GM19452 (cell line): ENCODE measurements at regions not wholly inside any gene's neighbourhood (a gene's known extent, or its start where the extent isn't known, plus 50 kb on each side); places are given as distances from the start of the nearest gene placed in this dataset.

Experiments used
- ATAC-seq: cut with Tn5 transposase; IDR thresholded peaks from one replicate; pipeline ENCODE4 v1.9.1; 2021; ENCODE audit not compliant: unreplicated experiment

- no peak for ATAC-seq
Observed at GRCh38 chr1:81351864-81352263, 448.9 kb upstream of the ADGRL2 start.

DNA sequence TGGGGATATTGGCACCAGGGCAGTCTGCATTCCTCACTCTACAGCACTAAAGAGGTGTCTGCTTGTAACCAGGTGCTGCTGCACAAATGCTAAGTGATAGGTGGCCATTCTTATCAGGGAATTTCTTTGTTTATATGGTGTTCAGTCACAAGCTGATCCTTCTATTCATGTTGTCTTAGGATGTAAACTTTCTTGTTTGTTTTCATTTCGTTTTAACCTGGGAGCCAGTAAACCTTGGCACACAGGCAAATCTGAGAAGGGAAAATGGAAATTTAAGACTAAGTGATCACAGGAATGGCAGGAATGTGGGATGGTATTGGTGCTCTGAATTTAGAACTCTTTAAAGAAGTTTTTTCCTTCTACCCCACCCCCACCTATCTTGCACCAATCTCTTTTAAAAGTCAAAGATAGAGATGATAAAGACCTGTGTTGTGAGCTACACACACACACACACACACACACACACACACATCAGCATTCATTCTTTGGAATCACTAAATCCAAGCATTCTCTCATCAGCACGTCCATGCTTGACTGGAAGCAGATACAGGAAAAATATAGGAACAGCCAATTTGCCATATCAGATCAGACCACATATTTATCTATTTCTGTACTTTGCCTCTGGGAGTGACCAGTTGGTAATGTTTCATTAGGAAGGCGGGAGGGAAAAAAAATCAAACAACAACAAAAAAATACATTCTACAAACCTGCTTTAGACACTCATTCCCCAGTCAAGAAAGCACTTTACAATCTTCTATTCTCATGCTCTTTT is 451.4 kb upstream of the ADGRL2 start:
- ATAC-seq: no peak

DNA sequence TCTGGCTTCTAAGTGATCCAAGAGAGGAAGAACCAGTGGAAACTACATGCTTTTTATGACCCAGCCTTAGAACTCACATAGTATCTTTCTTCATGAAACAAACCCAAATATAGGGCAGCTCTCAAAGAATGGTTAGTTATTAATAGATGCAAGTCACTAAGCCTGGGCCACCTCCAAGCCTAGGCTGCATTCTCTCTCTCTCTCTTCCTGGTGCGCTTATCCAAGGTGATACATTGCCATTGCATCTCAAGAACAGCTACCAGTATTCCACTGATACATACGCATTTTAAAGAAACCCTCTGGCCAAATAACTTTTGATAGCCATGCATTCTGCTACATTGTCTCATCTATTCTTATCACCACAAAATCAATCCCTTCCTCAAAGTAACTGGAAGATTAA is 455.6 kb upstream of the ADGRL2 start:
- no peak for ATAC-seq

- ATAC-seq: no peak
Observed at GRCh38 chr1:81340239-81340638, 460.5 kb upstream of the ADGRL2 start.

GRCh38 chr1:81337226-81337625 is 463.5 kb upstream of the ADGRL2 start:
- no peak for ATAC-seq

DNA sequence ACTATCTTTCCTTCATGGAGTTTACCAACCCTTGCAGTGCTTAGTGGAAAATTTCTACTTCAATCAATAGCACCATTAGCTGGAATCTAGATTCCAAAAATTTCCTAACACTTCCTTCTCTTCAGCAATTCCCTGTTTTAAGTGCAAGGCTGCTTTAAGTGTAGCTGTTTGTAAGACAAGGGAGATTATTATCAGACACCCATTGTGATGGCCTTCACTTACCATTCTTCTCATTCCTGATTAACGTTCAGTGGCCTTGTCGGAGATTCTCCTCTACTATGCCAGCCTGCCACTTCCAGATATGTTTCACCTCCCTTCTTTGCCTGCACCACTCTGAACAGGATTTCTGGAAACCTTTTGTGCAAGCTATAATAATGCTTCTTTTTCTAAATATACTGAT is 464.9 kb upstream of the ADGRL2 start:
- ATAC-seq: no peak

GRCh38 chr1:81330521-81330920 is 470.2 kb upstream of the ADGRL2 start:
- ATAC-seq: no peak

GRCh38 chr1:81330111-81330510 is 470.6 kb upstream of the ADGRL2 start:
- ATAC-seq: no peak

- ATAC-seq: no peak
Observed at GRCh38 chr1:81329041-81329440, 471.7 kb upstream of the ADGRL2 start.

GRCh38 chr1:81327743-81328142 is 473.0 kb upstream of the ADGRL2 start:
- no peak for ATAC-seq

GRCh38 chr1:81327103-81327710 is 473.5 kb upstream of the ADGRL2 start:
- no peak for ATAC-seq

DNA sequence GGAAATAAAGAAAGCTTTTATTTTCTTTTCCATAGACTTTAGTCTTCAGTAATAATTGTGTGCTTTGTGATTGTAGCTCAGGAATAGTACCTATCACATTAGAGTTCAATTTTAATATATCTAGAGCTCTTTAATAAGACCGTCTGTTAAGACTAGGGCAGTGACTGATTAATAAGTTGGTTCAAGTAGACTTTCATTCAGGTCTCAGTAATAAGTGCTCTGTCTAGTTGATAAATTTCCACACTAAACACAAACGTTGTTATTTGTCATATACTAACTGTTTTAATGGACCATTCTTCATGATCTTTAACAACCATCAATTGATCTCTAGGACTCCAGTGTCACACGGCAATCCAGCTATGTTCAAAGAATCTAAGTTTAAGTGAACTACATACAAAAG is 474.5 kb upstream of the ADGRL2 start:
- ATAC-seq: no peak

- ATAC-seq: no peak
Observed at GRCh38 chr1:81325397-81325796, 475.3 kb upstream of the ADGRL2 start.

DNA sequence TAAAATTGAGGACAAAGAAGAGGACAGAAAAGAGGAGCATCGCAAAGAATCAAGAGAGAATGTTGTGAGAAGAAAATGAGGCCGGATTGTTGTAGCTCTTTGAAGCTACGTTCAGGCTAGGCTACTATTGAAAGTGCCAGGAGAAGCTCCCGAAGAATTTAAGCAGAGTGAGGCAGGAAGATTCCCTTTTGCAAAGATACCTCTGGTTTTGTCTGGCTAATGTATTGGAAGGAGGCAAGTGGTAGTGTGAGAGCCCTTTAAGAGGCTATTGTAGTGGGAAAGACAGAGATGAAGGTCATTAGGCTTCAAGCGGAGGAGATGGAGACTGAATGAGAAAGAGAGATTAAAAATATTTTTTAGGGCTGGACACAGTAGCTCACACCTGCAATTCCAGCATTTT is 476.9 kb upstream of the ADGRL2 start:
- ATAC-seq: no peak

GRCh38 chr1:81317191-81317590 is 483.5 kb upstream of the ADGRL2 start:
- ATAC-seq: no peak

DNA sequence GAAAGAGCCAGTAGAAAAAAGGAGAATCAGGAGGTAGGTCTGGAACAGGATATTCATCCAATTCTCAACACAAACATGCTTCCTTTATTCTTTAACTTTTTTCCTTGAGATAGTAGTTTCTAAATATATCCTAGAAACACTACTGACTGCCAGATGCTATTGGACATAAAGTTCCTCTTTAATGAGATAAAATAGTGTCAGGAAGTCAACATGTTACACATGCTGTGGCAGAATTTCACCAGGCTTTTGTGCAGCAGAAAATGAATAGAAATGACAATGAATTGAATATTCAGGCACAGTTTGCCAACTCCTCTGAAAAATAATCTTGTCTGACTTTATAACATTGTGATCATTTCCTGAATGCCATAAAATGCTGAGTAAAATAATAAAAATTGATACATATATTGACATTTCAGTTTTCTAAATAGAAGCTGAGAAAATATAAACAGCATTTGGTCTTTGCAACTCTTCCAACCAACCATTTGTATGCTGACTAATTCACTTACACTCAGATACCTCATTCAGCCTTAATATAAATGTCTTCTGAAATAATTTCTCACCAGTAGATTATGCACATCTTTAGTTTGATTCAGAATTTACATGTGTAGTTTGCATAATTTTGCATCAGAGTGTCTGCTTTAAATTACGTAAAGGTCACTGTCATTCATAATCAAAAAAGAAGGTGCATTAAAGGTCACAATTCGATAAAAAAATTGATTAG is 486.1 kb upstream of the ADGRL2 start:
- ATAC-seq: no peak

- no peak for ATAC-seq
Observed at GRCh38 chr1:81313289-81313688, 487.4 kb upstream of the ADGRL2 start.

DNA sequence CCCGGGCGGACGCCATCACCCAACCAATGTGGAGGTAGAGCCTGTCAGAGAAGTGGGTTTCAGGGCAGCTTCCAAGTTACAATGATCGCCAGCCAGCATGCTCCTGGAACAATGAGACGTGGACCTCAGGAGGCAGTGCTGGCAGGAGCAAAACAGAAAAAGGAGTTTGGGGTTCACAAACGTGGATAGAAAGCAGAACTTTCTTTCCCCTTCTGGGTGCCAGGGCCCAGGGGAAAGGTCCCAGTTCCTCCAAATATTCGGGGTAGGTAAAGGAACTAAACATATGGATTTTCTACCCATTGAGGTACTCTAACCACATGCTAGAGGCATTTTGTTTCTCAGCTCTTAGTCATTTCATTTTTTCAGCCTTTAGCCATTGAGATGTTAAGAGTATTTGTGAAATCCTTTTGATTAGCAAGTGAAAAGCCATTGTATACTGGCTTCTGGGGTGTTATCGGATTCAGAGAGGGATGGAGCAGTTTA is 488.4 kb upstream of the ADGRL2 start:
- no peak for ATAC-seq

GRCh38 chr1:81310250-81310649 is 490.5 kb upstream of the ADGRL2 start:
- ATAC-seq: no peak

- no peak for ATAC-seq
Observed at GRCh38 chr1:81308191-81308590, 492.5 kb upstream of the ADGRL2 start.

GRCh38 chr1:81307786-81308185 is 492.9 kb upstream of the ADGRL2 start:
- no peak for ATAC-seq

- no peak for ATAC-seq
Observed at GRCh38 chr1:81305997-81306452, 494.7 kb upstream of the ADGRL2 start.
